PC-9 (cell line): ENCODE measurements at regions not wholly inside any gene's neighbourhood (a gene's known extent, or its start where the extent isn't known, plus 50 kb on each side); places are given as distances from the start of the nearest gene placed in this dataset.

Experiments used
- BruUV-seq: library from RNA; stranded (reverse); fragments of 400-500 nt; replicated peaks from 2 replicates; lab custom pipeline; 2021; lab: Mats Ljungman, UMichigan
- CTCF ChIA-PET: fragments of 300-600 bp; sonication (Branson Sonifier 250); formaldehyde crosslinking; loops from one replicate; lab custom pipeline; 2022; ENCODE audit warnings: antibody characterized with exemption; lab: Charles Lee
- POLR2A ChIA-PET: fragments of 300-600 bp; sonication (Branson Sonifier 250); formaldehyde crosslinking; loops from one replicate; lab custom pipeline; 2022; ENCODE audit warnings: antibody characterized with exemption; ENCODE audit not compliant: unreplicated experiment; lab: Charles Lee
- DNase-seq, 2 experiments: peaks; one replicate each; pipeline versions ENCODE4 v3.0.0 to v3.0.0-alpha.2; 2015 to 2022; ENCODE audit warnings: mixed read lengths in 1 of 2
- H2AFZ ChIP-seq: fragments of 200-600 bp; sonication (generic); 2 replicates; pipeline ENCODE4 v1.8.1; 2017; ENCODE audit warnings: antibody characterized with exemption
- H3F3A ChIP-seq: fragments of 200-600 bp; sonication (generic); 2 replicates; pipeline ENCODE4 v1.8.1; 2017; ENCODE audit warnings: antibody characterized with exemption, mild to moderate bottlenecking, low read depth; ENCODE audit not compliant: insufficient read depth
- H3K27ac ChIP-seq: fragments of 200-600 bp; sonication (generic); 2 replicates; pipeline ENCODE4 v1.6.1; 2016; ENCODE audit warnings: mixed run types
- H3K27me3 ChIP-seq: fragments of 200-600 bp; sonication (generic); 2 replicates; pipeline ENCODE4 v1.6.1; 2016; ENCODE audit warnings: low read depth, mixed run types; ENCODE audit not compliant: insufficient read depth
- H3K36me3 ChIP-seq: fragments of 200-600 bp; sonication (generic); 2 replicates; pipeline ENCODE4 v1.6.1; 2016; ENCODE audit warnings: low read depth, mixed run types
- H3K4me1 ChIP-seq: fragments of 200-600 bp; sonication (generic); replicated peaks from 2 replicates; pipeline ENCODE4 v1.6.1; 2016; ENCODE audit warnings: mixed run types; ENCODE audit not compliant: insufficient read depth
- H3K4me2 ChIP-seq: fragments of 200-600 bp; sonication (generic); 2 replicates; pipeline ENCODE4 v1.6.1; 2017; ENCODE audit warnings: mixed run types
- H3K4me3 ChIP-seq: fragments of 200-600 bp; sonication (generic); 2 replicates; pipeline ENCODE4 v1.6.1; 2016; ENCODE audit warnings: mixed run types
- H3K79me2 ChIP-seq: fragments of 200-600 bp; sonication (generic); 2 replicates; pipeline ENCODE4 v1.6.1; 2017; ENCODE audit warnings: low read depth, mixed run types
- H3K9me2 ChIP-seq: fragments of 200-600 bp; sonication (generic); 2 replicates; pipeline ENCODE4 v1.8.1; 2017; ENCODE audit warnings: mild to moderate bottlenecking; ENCODE audit not compliant: insufficient read depth
- H3K9me3 ChIP-seq: fragments of 200-600 bp; sonication (generic); 2 replicates; pipeline ENCODE4 v1.8.1; 2016; ENCODE audit warnings: low read depth; ENCODE audit not compliant: insufficient read depth
- H4K20me1 ChIP-seq: fragments of 200-600 bp; sonication (generic); 2 replicates; pipeline ENCODE4 v1.8.1; 2017; ENCODE audit not compliant: insufficient read depth
- EZH2 ChIP-seq: fragments of 200-600 bp; sonication (generic); IDR thresholded peaks from 2 replicates; pipeline ENCODE4 v1.8.0; 2017; ENCODE audit warnings: antibody characterized with exemption, low read depth
- intact Hi-C: fragments of 100-400 bp; cut with micrococcal nuclease; formaldehyde crosslinking; loops from one replicate; pipeline ENCODE4 v1.10.0; 2022; ENCODE audit not compliant: unreplicated experiment
- TF ChIP-seq, protein P1 (sequence below): fragments of 200-600 bp; sonication (generic); conservative IDR thresholded peaks from 2 replicates; pipeline ENCODE4 v1.6.1; 2017; ENCODE audit warnings: mixed run types, antibody characterized with exemption, mild to moderate bottlenecking, moderate library complexity

GRCh38 chr2:226409134-226409533 lies 390.5 kb downstream of the IRS1 start:
- POLR2A ChIA-PET = no interaction called here
- Histone ChIP-seq H2AFZ (no peak overlapping the region), H3K27ac (no peak overlapping the region), H3K4me2 (no peak overlapping the region), H3K4me3 (no peak overlapping the region; the same call in 1 of the 2 replicates), H4K20me1 (no peaks in the 10 kb centered on the region), H3K79me2 (no peaks in the 10 kb centered on the region), H3K9me3 (peaks cover 15% of the 10 kb centered on the region; the same call in 1 of the 2 replicates), H3K36me3 (no peaks in the 10 kb centered on the region), H3K27me3 (no peaks in the 10 kb centered on the region), H3K4me1 (peaks cover 14% of the 10 kb centered on the region), H3K9me2 (no peaks in the 10 kb centered on the region), H3F3A (peaks cover 18% of the 10 kb centered on the region)
- CTCF ChIA-PET = no interaction called here
- TF ChIP-seq, protein P1, sequence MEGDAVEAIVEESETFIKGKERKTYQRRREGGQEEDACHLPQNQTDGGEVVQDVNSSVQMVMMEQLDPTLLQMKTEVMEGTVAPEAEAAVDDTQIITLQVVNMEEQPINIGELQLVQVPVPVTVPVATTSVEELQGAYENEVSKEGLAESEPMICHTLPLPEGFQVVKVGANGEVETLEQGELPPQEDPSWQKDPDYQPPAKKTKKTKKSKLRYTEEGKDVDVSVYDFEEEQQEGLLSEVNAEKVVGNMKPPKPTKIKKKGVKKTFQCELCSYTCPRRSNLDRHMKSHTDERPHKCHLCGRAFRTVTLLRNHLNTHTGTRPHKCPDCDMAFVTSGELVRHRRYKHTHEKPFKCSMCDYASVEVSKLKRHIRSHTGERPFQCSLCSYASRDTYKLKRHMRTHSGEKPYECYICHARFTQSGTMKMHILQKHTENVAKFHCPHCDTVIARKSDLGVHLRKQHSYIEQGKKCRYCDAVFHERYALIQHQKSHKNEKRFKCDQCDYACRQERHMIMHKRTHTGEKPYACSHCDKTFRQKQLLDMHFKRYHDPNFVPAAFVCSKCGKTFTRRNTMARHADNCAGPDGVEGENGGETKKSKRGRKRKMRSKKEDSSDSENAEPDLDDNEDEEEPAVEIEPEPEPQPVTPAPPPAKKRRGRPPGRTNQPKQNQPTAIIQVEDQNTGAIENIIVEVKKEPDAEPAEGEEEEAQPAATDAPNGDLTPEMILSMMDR = no peak
- TF ChIP-seq EZH2 = no peak
- BruUV-seq = no TSS peak
- intact Hi-C loops = no loop called here
- no peak for DNase-seq

- Histone ChIP-seq H3K79me2 (no peaks in the 10 kb centered on the region), H2AFZ (no peak overlapping the region), H3K27ac (no peak overlapping the region), H3F3A (peaks cover 18% of the 10 kb centered on the region), H3K4me3 (no peak overlapping the region), H3K36me3 (no peaks in the 10 kb centered on the region), H3K4me2 (no peak overlapping the region), H3K4me1 (peaks cover 14% of the 10 kb centered on the region), H4K20me1 (no peaks in the 10 kb centered on the region), H3K9me3 (peaks cover 12% of the 10 kb centered on the region; the same call in 1 of the 2 replicates), H3K27me3 (no peaks in the 10 kb centered on the region), H3K9me2 (no peaks in the 10 kb centered on the region)
- ChIA-PET POLR2A (no interaction called here), CTCF (no interaction called here)
- DNase-seq = no peak
- intact Hi-C loops = no loop called here
- TF ChIP-seq EZH2 = no peak
- TF ChIP-seq, protein P1 = no peak
- no TSS peak for BruUV-seq
Measured at GRCh38 chr2:226408141-226408540, 391.5 kb downstream of the IRS1 start.

DNA sequence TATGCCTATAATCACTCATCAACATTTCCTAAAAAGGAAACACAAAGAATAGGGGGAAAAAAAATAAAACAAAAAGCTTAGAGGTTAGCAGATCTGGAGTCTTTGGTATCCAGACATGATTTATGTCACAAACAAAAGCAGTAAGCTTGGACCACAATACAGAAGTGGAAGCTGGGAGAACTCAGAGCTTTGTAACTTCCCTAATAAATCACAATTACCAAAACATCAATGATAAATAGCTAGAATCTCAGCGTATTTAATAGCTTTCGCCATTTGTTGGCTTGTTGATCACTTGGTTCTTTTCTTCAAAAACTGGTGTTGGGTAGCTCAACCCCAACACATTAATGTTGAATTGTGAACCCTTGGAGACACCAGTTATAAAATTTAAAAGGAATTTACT lies 392.5 kb downstream of the IRS1 start:
- H3F3A ChIP-seq = peaks cover 10% of the 10 kb centered on the region
- H3K4me1 ChIP-seq = peaks cover 9% of the 10 kb centered on the region
- H3K4me2 ChIP-seq = no peak overlapping the region
- no peaks in the 10 kb centered on the region for H3K36me3 ChIP-seq
- H3K9me3 ChIP-seq = peaks cover 4% of the 10 kb centered on the region; the same call in 1 of the 2 replicates
- no peak overlapping the region for H3K4me3 ChIP-seq
- intact Hi-C loops = no loop called here
- no peak overlapping the region for H2AFZ ChIP-seq
- H4K20me1 ChIP-seq = no peaks in the 10 kb centered on the region
- CTCF ChIA-PET = no interaction called here
- BruUV-seq = no TSS peak
- H3K27ac ChIP-seq = no peak overlapping the region
- POLR2A ChIA-PET = no interaction called here
- no peaks in the 10 kb centered on the region for H3K27me3 ChIP-seq
- H3K79me2 ChIP-seq = no peaks in the 10 kb centered on the region
- no peak for DNase-seq
- TF ChIP-seq EZH2 = no peak
- TF ChIP-seq, protein P1 = no peak
- no peaks in the 10 kb centered on the region for H3K9me2 ChIP-seq
